Activated CD4-positive, alpha-beta T cell treated with anti-CD3 and anti-CD28 coated beads for 36 hours (primary cell): ENCODE measurements at regions not wholly inside any gene's neighbourhood (a gene's known extent, or its start where the extent isn't known, plus 50 kb on each side); places are given as distances from the start of the nearest gene placed in this dataset.

ENCODE experiments used
- ATAC-seq: fragments of 200-7000 bp; cut with Tn5 transposase; one replicate; pipeline ENCODE4 v1.10.0; 2021; ENCODE audit warnings: mild to moderate bottlenecking, moderate library complexity
- CTCF ChIA-PET: fragments of 350-600 bp; sonication (Branson Sonifier 250); formaldehyde crosslinking; loops from one replicate; lab custom pipeline; 2021; ENCODE audit warnings: antibody characterized with exemption; lab: Charles Lee
- POLR2A ChIA-PET: fragments of 350-600 bp; sonication (Branson Sonifier 250); formaldehyde crosslinking; loops from one replicate; lab custom pipeline; 2021; ENCODE audit warnings: antibody characterized with exemption, inconsistent platforms; lab: Charles Lee
- DNase-seq: peaks from one replicate; pipeline ENCODE4 v3.0.0-alpha.2; 2020
- H3K27ac Mint-ChIP-seq: one replicate; pipeline ENCODE4 v1.8.0; 2021; ENCODE audit warnings: mixed read lengths
- H3K27me3 Mint-ChIP-seq: one replicate; pipeline ENCODE4 v1.8.0; 2021; ENCODE audit warnings: mixed read lengths
- H3K36me3 Mint-ChIP-seq: one replicate; pipeline ENCODE4 v1.8.0; 2021; ENCODE audit warnings: low read depth, mixed read lengths
- H3K4me1 Mint-ChIP-seq: one replicate; pipeline ENCODE4 v1.8.0; 2021; ENCODE audit warnings: mixed read lengths
- H3K4me3 Mint-ChIP-seq: one replicate; pipeline ENCODE4 v1.8.0; 2021; ENCODE audit warnings: mild to moderate bottlenecking, moderate library complexity, mixed read lengths
- H3K9me3 Mint-ChIP-seq: one replicate; pipeline ENCODE4 v1.8.0; 2021; ENCODE audit warnings: low read depth, mixed read lengths
- intact Hi-C, 2 experiments: fragments of 100-400 bp; cut with DNase I in 1 of 2; cut with micrococcal nuclease in 1 of 2; formaldehyde crosslinking; loops; one replicate each; pipeline versions ENCODE4 v1.14.2 to v1.15.1; 2022 to 2024; cut with DNase I, micrococcal nuclease

DNA sequence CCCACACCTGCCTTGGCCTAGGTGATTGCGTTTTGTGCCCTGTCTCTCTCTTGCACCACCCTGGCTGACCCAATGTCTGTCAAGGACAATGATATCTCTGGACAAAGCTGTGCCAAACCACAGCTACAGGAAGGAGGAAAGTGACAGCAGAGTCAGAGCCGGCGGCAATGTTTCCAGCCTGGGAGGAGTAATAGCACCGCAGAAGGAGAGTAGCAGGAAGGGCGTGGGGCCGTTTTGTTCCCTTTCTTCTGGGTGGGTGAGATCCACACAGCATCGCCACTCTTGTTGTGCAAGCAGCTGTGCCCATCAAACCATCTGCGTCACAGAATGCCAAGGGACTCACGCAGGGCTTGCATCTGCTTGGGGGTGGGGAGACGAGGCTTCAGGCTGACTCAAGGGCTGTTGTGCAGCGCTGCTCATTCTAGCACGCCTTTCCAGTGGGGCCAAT lies 341.6 kb upstream of the AUTS2 start:
- ChIA-PET CTCF (no interaction called here), POLR2A (no interaction called here)
- Mint-ChIP-seq H3K27ac (no peak overlapping the region), H3K9me3 (peaks cover 3% of the 10 kb centered on the region), H3K27me3 (peaks cover 5% of the 10 kb centered on the region), H3K4me3 (no peak overlapping the region), H3K36me3 (no peaks in the 10 kb centered on the region), H3K4me1 (no peaks in the 10 kb centered on the region)
- DNase-seq (no peak), ATAC-seq (no peak)
- intact Hi-C loops = no loop called here

DNA sequence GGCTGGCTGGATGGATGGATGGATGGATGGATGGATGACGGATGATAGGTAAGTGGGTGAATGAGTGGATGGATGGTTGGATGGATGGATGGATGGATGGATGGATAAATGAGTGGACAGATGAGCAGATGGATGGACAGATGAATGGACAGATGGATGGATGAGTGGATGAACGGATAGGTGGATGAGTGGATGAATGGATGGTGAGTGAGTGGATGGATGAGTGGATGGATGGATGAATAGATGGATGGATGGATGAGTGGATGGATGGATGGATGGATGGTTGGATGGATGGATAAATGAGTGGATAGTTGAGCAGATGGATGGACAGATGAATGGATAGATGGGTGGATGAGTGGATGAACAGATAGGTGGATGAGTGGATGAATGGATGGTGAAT lies 340.7 kb upstream of the AUTS2 start:
- no peak overlapping the region for H3K4me3 Mint-ChIP-seq
- H3K36me3 Mint-ChIP-seq = no peaks in the 10 kb centered on the region
- no peaks in the 10 kb centered on the region for H3K4me1 Mint-ChIP-seq
- ChIA-PET CTCF (no interaction called here), POLR2A (no interaction called here)
- peaks cover 5% of the 10 kb centered on the region for H3K27me3 Mint-ChIP-seq
- DNase-seq (no peak), ATAC-seq (no peak)
- H3K27ac Mint-ChIP-seq = no peak overlapping the region
- H3K9me3 Mint-ChIP-seq = peaks cover 3% of the 10 kb centered on the region
- intact Hi-C loops = no loop called here

DNA sequence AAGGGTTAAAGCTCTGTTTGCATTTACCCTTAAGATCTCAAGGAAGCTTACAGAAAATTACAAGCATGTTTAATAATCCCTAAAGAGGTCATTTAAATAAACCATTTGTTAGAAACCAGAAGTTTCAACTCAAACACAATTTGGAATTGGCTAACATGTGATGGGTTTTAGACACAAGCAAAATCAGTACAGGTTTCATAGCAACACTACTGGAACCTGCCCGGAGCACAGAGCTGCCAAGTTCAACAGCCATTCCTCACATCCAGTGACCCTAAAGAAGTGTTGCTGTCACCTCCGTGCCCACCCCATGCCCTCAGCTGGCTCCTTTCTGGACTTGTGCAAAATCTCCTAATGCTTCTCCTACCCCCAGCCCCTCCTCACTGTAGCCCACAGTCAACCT lies 338.8 kb upstream of the AUTS2 start:
- Mint-ChIP-seq H3K4me3 (no peak overlapping the region), H3K9me3 (peaks cover 3% of the 10 kb centered on the region), H3K4me1 (no peaks in the 10 kb centered on the region), H3K27me3 (peaks cover 5% of the 10 kb centered on the region), H3K36me3 (no peaks in the 10 kb centered on the region), H3K27ac (no peak overlapping the region)
- ATAC-seq (no peak), DNase-seq (no peak)
- intact Hi-C loops = no loop called here
- ChIA-PET POLR2A (no interaction called here), CTCF (no interaction called here)

DNA sequence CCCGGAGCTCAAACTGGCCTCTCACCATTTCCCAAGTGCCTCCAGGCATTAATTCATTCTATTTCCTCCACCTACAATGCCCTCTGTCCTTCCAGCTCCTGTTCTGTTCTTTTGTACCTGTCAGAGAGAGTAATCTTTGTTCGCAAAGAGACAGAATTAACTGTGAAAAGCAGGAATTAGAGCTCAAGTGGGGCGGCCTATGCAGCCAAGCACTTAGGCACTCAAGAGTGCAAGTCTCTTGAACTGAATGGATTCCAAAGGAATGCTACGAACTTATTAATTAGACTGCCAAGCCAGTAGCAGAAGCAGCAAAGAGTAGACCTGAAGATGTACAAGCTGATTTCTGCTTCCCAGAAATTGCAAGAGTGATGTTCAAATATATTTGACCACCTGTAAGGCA lies 338.3 kb upstream of the AUTS2 start:
- Mint-ChIP-seq H3K27ac (no peak overlapping the region), H3K36me3 (no peaks in the 10 kb centered on the region), H3K27me3 (peaks cover 5% of the 10 kb centered on the region), H3K9me3 (no peaks in the 10 kb centered on the region), H3K4me1 (no peaks in the 10 kb centered on the region), H3K4me3 (no peak overlapping the region)
- intact Hi-C loops = no loop called here
- CTCF ChIA-PET = no interaction called here
- DNase-seq (no peak), ATAC-seq (no peak)
- POLR2A ChIA-PET = no interaction called here

DNA sequence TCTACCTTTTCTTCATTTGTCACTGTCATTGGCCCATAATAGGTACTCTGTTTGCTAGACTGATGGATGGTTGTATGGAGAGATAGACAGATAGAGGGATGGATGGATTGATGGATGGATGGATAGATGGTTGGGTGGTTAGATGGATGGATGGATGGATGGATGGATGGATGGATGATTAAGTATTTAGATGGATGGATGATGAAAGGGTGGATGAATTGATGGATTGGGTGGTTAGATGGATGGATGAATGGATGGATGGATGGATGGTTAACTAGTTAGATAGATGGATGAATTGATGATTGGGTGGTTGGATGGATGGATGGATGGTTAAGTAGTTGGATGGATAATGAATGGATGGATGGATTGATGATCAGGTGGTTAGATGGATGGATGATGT lies 334.7 kb upstream of the AUTS2 start:
- POLR2A ChIA-PET = no interaction called here
- no peak for DNase-seq
- H3K27ac Mint-ChIP-seq = no peak overlapping the region
- no peaks in the 10 kb centered on the region for H3K36me3 Mint-ChIP-seq
- H3K4me3 Mint-ChIP-seq = no peak overlapping the region
- no peak for ATAC-seq
- no peaks in the 10 kb centered on the region for H3K27me3 Mint-ChIP-seq
- CTCF ChIA-PET = no interaction called here
- H3K9me3 Mint-ChIP-seq = no peaks in the 10 kb centered on the region
- H3K4me1 Mint-ChIP-seq = no peaks in the 10 kb centered on the region
- intact Hi-C loops = no loop called here

DNA sequence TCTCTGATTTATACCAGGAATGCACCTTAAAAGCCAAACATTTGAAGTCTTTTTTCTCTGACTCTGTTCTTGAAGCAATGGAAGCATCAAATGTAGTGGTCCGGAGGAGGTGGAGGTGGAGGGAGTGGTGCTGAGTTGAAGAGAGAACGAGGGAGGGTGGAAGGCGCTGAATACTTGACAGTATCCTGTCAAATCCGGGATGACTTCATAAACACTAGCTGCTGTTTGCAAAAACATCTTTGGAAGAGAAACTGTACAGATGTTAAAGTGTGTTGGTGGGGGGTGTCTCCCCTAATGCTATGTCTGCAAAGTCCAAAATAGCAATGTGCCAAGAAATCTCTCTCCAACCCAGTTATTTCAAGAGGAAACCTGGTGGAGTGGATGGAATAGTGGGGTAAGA lies 328.5 kb upstream of the AUTS2 start:
- no peak overlapping the region for H3K27ac Mint-ChIP-seq
- DNase-seq = no peak
- no peak overlapping the region for H3K4me3 Mint-ChIP-seq
- POLR2A ChIA-PET = no interaction called here
- intact Hi-C loops = no loop called here
- no peak for ATAC-seq
- CTCF ChIA-PET = no interaction called here
- no peaks in the 10 kb centered on the region for H3K36me3 Mint-ChIP-seq
- H3K9me3 Mint-ChIP-seq = no peaks in the 10 kb centered on the region
- H3K27me3 Mint-ChIP-seq = no peaks in the 10 kb centered on the region
- H3K4me1 Mint-ChIP-seq = no peaks in the 10 kb centered on the region

DNA sequence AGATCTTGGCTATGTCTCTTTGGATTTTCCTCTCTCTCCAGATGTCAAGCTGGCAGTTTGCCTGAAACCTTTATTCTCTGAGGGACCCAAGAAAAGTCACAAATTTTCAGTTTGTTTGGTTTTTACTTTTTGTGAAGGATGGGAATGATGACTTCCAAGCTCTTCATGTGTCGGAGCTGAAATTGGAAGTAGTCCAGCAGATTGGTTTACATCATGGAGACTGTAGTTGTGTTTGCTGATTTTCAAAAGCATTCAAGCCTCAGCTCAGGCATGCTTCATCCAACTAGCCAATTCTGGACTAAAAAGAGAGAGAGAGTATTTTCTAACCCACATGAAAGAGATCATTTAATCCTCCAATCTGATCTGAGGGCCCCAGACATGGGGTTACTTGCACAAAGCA lies 326.2 kb upstream of the AUTS2 start:
- CTCF ChIA-PET = interaction anchor here (0.7 kb wide), 1 partner anchor 678 kb away, joined by 4 read pairs; no protein-coding TSS in a partner anchor
- H3K27ac Mint-ChIP-seq = no peak overlapping the region

DNA sequence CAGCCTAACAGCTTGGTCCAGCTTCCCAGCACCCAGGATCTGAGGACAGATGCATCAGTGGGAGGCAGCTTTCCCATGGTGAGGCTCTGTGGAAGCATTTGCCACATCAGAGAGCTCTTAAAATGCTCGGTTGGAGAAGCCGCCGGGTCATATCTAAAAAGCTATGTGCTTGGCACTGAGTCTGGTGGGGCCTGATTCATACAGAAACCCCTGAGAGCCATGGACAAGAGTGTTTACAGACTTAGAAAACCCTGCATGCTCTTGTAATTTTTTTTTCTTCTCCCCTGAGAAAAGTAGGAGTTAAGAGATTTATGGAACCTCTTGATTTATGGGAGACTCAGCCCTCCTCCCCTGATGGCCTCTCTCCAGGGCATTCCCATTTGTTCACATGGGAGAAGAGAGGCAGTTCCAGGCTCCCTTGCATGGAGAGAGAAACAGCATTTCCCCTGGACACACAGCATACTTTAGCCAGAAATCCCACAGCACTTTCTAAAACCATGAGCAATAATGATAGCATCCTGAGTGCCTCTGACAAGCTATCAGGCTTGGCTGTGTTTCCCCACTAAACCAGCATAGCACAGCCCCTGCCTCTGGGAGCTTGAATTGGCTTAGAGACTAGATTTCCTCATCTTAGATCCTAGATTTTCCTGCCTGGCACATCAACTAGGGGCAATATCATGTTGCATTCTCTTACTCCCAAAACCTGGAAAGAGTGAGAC lies 322.1 kb upstream of the AUTS2 start:
- DNase-seq (no peak), ATAC-seq (no peak)
- Mint-ChIP-seq H3K9me3 (peaks cover 1% of the 10 kb centered on the region), H3K36me3 (no peaks in the 10 kb centered on the region), H3K4me3 (no peak overlapping the region), H3K27me3 (no peaks in the 10 kb centered on the region), H3K4me1 (no peaks in the 10 kb centered on the region), H3K27ac (no peak overlapping the region)
- intact Hi-C loops = no loop called here
- CTCF ChIA-PET = no interaction called here
- POLR2A ChIA-PET = no interaction called here

More for the DNA sequence above, 326.2 kb upstream of the AUTS2 start:
- Mint-ChIP-seq H3K9me3 (no peaks in the 10 kb centered on the region), H3K36me3 (no peaks in the 10 kb centered on the region), H3K27me3 (no peaks in the 10 kb centered on the region), H3K4me1 (no peaks in the 10 kb centered on the region), H3K4me3 (no peak overlapping the region)
- POLR2A ChIA-PET = interaction anchor here (0.7 kb wide), 1 partner anchor 9 kb away, joined by 3 read pairs; no protein-coding TSS in a partner anchor
- no peak for DNase-seq
- intact Hi-C loops = no loop called here
- ATAC-seq = no peak

DNA sequence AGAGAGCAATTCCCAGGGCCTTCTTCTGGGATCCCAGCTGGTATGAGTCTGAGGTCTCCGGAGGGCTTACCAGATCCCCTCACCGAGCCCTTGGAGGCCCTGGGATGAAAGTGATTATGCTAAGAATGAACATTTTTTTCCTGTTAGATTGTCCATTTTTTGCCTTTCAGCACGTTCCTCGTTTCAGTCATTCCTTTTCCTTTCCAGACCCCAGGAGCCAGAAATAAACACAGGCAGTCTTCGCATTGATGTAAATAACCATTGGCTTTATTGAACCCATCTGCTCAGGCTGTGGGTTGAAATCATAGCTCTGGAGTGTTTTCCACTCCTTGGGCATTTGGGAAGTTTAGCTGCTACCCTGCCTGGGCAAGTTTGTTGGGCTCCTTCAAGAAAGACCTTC lies 320.9 kb upstream of the AUTS2 start:
- Mint-ChIP-seq H3K4me1 (no peaks in the 10 kb centered on the region), H3K36me3 (no peaks in the 10 kb centered on the region), H3K27me3 (no peaks in the 10 kb centered on the region), H3K27ac (no peak overlapping the region), H3K4me3 (no peak overlapping the region), H3K9me3 (peaks cover 4% of the 10 kb centered on the region)
- DNase-seq (no peak), ATAC-seq (no peak)
- intact Hi-C loops = no loop called here
- ChIA-PET POLR2A (no interaction called here), CTCF (no interaction called here)

DNA sequence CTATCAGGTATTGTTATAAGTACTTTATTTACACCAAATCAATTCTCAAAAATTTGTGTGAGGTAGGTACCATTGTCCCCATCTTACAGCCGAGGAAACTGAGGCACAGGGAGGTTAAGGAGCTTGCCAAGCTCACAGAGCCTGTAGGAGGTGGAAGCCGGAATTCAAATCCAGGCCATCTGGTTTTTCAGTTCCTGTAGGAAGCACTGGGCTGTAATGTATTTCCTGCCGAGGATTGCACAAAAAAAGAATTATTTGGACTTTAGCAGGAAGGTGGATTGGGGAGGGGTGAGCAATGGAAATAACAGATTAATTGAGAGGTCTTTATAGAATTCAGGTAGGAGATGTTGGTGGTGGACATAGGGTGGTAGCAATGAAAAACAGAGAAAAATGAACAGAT lies 315.3 kb upstream of the AUTS2 start:
- intact Hi-C loops = no loop called here
- DNase-seq = no peak

DNA sequence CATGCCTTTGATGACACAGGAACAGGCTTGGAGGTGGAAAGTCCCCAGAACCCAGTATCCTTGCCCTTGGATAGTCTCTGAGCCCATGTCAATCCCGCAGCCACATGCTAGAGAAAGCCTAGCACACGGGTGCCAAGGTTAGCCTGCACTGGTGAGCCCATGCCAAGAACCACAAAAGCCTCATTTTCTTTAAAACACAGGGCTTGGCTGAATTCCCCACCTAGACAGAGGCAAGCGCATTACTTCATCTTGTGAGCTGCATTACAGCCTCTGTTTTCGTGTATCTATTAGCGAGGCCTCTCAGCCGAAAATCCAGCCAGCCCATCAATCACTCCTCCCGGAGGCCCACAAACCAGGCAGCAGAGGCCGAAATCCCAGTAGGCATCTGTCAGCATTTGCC lies 314.9 kb upstream of the AUTS2 start:
- no peak for ATAC-seq
- Mint-ChIP-seq H3K36me3 (no peaks in the 10 kb centered on the region), H3K9me3 (peaks cover 12% of the 10 kb centered on the region), H3K4me1 (no peaks in the 10 kb centered on the region), H3K27me3 (peaks cover 1% of the 10 kb centered on the region), H3K4me3 (no peak overlapping the region), H3K27ac (no peak overlapping the region)
- POLR2A ChIA-PET = no interaction called here
- DNase-seq = no peak
- intact Hi-C loops = no loop called here
- CTCF ChIA-PET = no interaction called here

More for the DNA sequence above, 315.3 kb upstream of the AUTS2 start:
- ChIA-PET CTCF (no interaction called here), POLR2A (no interaction called here)
- H3K9me3 Mint-ChIP-seq = peaks cover 12% of the 10 kb centered on the region
- no peaks in the 10 kb centered on the region for H3K36me3 Mint-ChIP-seq
- no peak overlapping the region for H3K27ac Mint-ChIP-seq
- no peak for ATAC-seq
- H3K4me1 Mint-ChIP-seq = no peaks in the 10 kb centered on the region
- H3K4me3 Mint-ChIP-seq = no peak overlapping the region
- peaks cover 1% of the 10 kb centered on the region for H3K27me3 Mint-ChIP-seq

DNA sequence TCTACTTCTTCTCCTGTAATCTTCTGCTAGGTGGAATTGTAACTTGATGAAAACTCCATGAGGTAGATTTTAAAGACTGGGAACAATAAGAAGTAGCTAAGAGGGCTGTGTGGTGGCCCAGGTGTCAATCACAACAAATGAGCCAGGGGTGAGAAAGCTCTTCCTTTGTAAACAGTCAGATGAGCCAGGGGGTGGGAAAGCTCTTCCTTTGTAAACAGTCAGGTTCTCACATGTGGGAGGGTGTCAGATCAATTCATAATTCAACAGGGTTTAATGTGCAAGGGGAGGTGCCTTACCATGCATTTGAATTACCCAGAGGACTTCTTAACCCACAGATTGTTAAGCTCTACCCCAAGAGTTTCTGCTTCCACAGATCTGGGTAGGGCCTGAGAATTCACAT lies 312.4 kb upstream of the AUTS2 start:
- intact Hi-C loops = no loop called here
- H3K36me3 Mint-ChIP-seq = no peaks in the 10 kb centered on the region
- no peak overlapping the region for H3K27ac Mint-ChIP-seq
- peaks cover 1% of the 10 kb centered on the region for H3K27me3 Mint-ChIP-seq
- DNase-seq = no peak
- H3K4me1 Mint-ChIP-seq = no peaks in the 10 kb centered on the region
- ATAC-seq = no peak
- peaks cover 12% of the 10 kb centered on the region for H3K9me3 Mint-ChIP-seq
- POLR2A ChIA-PET = interaction anchor here (0.6 kb wide), 1 partner anchor 39 kb away, joined by 4 read pairs; no protein-coding TSS in a partner anchor
- H3K4me3 Mint-ChIP-seq = no peak overlapping the region
- CTCF ChIA-PET = no interaction called here
